HG03442 (cell line): ENCODE measurements at regions not wholly inside any gene's neighbourhood (a gene's known extent, or its start where the extent isn't known, plus 50 kb on each side); places are given as distances from the start of the nearest gene placed in this dataset.

Experiments
- ATAC-seq: cut with Tn5 transposase; IDR thresholded peaks from one replicate; pipeline ENCODE4 v1.9.1; 2021; ENCODE audit warnings: mild to moderate bottlenecking, moderate library complexity; ENCODE audit not compliant: unreplicated experiment

DNA sequence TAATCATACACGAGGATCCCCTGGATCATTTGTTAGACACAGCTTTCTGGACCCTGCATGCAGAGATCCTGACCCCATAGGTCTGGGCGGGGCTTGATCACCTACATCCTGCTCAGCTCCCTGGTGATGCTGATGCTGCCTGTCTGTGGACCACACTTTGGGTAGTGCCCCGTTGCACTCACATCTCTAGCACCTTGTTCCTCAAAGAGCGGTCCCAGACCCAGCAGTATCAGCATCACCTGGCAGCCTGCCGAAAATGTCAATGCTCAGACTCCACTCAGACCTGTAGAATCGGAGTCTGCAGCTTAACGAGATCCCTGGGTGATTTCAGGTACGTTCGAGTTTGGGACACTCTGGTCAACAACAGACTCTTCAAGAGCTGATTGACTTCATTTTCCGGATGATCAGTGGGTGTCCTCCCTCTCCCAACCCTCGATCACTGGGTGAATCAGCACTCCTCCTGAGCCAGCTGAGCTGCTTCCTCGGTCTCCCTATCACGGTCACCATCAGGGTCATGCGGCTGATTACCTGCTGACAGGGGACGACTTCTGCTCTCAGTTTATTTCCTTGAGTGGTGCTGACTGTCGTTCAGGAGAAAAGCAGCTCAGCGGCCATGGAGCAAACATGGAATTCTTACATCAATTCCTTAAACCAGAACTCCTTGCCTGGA lies 150.6 kb upstream of the RAB12 start:
- no peak for ATAC-seq

DNA sequence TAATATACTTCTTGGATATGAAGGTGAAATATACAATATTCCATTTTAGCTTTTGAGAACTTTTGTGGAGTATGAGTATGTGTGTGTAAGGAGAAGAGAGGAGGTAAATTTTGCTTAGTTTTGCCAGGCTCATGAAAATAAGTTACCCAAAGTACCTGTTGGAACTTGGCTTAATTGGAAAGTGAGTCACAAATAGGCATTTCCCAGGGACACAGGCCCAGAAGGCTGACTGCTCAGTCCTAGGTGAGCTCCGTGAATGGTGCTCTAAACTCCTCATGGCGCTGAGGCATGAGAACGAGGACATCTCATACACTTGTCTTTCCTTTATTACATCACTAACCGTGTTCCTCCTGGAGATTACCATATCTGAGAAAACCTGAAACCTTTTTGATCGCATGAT lies 148.5 kb upstream of the RAB12 start:
- ATAC-seq = no peak

DNA sequence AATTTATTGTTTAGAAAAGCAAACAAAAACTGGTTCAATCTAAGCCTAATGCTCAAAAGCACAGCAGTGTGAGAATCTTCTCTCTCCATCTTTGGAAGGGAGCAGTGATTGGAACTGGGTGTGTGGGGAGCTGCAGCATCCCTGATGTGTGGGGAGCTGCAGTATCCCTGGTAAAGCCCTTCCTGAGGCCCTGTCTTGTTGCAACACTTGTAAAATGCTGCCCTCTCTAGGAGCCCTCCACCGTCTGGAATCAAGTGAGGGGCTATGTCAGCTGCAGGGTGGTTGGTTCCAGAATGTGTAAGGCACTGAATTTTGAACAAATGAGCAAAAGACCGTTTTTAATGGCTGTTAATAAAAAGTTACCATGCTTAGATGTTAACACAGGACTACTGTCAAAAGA lies 147.7 kb upstream of the RAB12 start:
- ATAC-seq = no peak

DNA sequence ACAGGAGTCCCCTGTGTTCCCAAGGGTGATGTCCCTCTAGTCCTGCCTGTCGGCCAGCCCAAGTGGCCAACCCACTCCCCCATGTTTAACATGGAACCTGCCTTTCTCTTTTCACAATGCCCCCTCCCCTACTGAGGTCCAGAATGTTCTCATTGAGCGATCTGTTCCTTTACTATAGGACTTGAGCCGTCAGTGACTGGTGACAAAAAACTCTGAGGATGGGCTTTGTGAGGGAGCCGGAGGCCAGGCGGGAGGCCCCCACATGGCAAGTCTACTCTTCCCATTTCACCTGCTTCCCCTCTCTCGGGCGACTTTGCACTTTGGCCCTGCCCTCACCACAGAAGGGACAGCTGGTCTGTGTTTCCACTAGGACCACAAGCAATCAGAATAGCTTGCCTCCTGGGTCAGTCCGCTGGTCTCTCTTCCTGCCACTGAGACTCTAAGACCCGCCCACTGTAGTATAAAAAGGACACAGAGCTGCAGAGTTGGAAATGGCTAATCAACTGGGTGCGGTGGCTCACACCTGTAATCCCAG lies 146.5 kb upstream of the RAB12 start:
- no peak for ATAC-seq

DNA sequence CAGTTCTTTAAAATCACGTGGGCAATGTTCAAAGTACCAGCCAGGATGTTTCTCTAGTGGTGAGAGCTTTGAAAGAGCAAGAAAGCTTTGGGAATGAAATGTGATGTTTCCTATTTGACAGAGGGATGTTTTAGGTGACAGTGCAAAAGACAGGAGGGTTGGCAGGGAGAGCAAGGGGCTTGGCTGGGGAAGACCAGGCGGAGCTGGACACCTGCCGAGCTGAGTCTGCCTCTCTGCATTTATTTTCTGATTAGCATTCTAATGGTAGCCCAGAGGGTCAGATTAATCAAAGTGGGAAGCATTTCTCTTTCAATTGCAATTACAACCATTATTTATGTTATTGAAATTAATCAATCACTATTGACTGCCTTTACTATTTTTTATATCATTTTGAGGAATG lies 145.4 kb upstream of the RAB12 start:
- ATAC-seq = no peak

DNA sequence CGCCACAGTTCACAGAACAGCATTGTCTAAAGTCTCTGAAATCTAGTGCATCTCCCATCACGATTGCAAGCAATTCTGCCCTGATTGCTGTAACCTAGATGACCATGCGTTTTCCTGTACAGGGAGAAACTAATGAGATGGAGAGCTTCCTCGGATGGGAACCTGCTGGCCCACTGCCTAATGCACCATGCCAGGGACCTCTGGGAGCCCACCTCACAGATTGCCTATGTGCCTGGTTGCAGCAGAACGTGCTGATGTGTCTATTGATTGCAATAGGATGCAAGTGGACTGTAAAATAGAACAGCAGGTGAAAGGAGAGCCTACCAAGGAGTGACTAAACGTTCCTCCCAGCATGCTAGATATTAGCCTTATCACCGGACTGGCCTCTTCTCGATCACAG lies 141.0 kb upstream of the RAB12 start:
- no peak for ATAC-seq

DNA sequence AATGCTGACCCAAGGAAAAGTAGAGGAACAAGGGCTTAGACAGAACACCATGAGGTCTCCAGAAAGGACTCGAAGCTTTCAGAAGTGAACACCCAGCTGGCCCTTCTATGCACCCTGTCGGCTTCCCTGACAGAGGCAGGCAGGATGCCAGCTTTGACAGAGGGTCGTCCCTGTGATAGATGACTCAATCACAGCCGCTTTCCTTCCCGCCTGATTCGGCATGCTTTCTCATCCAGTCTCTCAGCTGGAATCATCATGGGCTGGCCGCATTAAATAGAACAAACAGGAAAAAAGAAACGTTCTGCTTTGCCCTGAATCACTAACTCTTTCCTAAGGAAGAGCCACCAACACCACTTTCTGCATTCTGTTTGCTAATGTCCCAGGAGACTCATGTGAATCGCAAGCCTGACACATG lies 140.3 kb upstream of the RAB12 start:
- ATAC-seq = no peak

DNA sequence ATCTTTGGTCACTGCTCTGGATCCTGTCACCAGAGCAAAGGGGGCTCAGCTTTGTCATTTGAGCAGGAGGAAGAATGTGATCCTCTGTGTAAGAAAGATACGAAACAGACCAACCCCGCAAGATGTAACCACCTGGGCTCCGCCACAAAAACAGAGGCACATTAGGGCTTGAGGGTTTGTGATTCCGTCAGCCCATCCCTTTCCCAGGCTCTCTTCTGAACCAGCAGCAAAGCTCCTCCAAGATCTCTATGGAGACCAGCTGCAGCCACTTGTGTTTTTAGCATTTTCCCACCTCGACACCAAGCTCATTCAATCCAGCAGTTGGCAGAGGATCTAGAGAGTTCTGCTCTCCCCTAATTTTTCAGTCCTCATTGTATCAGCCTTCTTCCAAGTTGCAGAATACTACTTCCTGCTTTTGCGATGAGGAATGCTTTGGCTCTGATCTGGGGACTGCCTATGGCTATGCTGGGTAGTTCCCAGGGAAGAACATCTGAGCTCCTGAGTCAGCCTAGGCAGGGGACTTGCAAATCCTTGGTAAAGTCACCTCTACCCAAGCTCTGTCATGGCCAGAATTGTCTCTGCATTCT lies 139.6 kb upstream of the RAB12 start:
- ATAC-seq = no peak

DNA sequence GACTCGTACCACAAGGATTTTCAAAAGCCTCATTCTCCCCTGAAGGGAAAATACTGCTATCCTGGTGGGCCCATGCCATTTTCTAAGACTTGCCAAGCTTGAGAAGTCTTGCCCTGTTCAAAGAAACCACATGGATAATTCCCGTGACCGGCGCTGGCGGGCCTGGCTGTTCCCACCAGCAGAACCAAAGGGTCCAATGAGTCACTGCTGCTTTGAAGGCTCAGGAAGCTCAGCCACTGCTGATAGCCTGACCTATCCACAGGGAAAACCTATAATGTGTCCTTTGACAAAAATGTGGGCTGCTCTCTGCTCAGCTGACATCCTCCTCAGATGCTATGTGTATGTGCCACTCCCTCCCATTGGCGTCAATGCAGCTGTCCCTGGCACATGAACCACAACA lies 137.9 kb upstream of the RAB12 start:
- ATAC-seq = no peak

DNA sequence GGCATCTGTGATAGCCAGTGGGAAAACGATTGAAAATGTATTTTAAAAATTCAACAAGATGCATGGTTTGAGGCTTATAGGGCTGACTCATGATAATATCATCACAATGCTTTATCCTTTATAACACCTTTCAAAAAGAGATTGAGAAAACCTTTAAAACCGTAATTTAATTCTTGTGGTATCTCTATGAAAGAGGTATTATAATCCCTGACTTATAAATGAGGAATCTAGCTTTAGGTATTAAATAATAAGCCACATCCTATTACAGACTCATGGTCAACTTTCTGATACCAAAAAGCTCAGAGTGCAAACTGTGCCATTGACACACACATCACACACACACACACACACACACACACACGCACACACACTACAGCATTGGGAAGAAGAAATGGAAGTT lies 134.6 kb upstream of the RAB12 start:
- no peak for ATAC-seq

DNA sequence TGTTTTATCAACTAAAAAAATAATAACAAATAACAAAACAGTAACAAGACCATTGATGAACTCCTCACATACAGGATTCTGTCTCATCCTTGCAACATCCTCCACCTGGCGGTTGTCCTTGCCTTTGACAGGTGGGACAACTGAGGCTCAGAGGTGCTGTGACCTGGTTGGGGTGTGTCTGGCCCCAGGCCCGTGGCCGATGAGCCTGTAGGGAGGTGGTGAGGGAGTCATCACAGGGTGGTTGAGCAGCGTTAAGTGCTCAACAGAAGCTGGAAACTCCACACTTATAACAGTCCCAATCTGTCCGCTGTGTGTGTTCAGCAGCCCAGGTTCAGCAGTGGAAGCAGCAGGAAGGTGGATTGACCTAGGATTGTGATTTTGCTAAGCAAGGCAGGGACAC lies 131.6 kb upstream of the RAB12 start:
- ATAC-seq = no peak

DNA sequence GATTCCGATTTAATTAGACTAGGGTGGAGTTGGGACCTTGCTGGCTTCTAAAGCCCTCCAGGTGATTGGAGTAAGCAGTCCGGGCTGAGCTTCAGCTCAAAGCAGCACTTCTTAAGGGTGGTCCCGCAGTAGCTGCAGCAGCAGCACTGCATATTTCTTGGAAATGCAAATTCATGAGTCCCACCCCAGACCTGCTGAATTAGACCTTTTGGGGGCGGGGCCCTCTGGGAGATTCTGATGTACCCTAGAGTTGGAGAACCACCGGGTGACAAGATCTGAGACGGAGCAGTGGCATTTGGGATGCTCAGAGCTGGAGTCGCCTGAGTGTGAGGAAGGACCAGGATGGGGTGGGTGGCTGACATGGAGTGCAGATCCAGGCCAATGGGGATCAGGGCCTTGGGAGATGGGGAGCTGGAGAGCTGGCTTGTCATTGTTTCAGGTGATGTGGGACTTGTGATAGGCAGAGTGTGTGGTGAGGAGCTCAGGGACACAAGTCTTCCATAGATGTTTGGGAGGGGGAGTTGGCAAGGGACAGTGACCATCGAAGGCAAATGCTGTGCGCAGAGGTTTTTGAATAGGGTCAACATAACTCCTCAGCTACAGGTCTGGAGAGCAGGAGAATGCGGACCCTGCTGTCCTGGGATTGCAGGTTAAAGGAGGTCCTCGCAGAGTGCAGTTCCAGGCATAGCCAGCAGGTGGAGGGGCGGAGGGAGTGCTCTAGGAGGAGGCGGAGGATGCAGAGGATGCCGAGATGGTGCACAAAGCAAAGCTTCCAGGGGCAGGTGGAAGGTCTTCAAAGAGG lies 130.9 kb upstream of the RAB12 start:
- peak; percentile 77 for ATAC-seq

DNA sequence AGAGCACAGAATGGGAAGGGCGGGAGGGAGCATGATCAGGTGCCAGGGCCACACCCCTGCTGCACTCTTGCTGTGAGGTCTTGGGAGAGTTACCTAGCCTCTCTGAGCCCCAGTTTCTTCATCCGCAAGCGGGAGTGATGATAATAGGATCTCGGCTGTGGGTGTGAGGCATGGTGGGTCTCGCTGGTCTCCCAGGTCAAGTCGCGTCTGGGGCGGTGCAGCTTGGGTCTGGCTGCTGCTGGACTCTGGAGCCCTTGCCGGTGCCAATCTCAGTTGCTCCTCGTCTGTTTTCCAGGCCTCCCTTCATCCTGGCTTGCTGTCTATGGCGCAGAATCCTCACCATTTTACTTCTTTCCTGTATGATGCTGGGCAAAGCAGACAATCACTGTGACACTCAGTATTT lies 130.3 kb upstream of the RAB12 start:
- ATAC-seq = no peak

DNA sequence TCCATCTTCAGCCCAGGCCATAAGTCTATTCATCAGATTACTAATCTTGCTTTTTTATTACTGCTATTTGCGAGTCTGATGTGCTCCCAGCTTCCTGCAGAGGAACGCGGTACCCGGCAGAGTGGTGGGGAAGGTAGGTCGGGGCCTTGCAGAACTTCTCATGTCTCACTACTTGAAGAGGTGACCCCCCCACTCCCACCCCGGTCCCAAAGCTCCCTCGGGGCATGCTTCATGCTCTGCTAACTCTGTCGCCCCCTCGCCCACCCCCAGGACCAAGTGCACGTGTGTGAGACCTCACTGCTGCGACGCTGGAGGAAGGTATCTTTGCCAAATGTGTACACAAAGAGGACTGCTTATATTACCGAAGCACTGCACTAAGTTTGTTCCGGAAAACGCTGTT lies 129.4 kb upstream of the RAB12 start:
- ATAC-seq = no peak

DNA sequence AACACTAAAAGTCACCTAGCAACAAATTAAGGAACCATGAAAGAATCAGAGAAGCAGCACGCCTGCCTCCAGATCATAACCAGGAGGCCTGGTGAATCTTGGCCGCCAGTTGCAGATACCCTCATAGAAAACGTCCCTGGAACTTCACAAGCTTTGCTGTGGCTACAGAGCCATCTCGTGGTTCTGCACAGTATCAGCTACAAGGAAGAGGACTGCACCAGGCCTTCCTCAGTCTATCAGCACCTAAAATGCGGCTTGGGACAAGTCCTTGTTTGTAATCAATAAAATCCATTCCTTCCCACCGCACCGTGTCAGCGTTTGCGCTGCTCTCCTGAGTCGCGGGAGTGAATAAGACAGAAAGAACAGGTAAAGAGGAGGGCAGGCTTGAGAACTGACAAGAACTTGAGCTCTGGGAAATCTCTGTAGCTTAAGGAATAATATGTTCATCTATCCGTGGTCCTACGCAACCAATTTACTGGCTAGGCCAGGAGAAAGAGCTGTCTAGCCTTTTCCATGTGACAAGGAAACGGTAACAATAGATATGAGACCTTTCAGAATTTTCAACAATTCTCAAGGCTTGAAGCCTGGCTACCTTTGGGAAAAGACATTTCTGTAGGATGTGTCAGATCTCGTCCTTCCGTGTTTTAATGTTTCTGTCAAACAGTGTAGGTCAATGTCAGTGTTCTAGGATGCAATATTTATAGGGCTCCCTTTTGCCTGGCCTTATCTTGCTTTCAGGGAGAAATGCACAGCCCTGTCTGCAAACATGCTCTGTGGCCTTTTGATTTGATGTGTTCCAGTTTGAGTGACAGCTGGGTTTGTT lies 128.5 kb upstream of the RAB12 start:
- ATAC-seq = no peak

DNA sequence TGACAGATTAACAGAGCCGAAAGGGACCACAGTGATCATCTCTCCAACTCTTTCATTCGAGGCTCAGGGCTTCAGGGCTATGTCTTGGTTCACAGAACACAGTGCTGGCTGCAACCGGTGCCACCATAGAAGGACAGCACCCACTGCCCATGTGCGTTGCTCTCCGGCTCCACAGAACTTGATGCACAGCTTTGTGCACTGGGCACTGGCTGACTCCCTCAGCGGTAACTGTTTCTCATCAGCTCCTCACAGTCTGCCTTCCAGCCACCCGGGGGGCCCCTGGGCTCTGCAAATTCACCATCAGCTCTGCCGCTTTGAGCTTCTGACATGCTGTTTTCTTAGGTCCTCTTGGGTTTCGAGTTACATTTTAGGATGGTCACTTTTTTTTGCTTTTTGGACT lies 124.3 kb upstream of the RAB12 start:
- no peak for ATAC-seq

DNA sequence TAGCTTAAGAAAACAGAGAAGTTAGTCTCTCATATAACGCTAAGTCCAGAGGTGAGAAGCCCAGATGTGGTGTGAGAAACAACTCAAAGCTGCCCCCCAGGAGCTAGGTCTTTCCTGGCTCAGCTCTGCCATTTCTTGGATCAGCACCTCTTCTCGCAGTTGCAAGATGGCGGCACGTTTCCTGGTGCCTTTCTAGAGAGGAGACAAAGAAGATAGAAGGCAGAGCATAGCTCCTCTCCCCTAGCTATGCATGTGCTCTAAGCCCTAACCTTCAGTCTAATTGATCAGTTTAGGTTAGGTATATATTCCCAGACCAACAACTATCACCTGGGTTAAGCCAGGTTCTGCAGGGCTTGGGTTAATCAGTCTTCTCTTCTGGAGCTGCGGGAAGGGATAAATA lies 119.5 kb upstream of the RAB12 start:
- ATAC-seq = no peak

DNA sequence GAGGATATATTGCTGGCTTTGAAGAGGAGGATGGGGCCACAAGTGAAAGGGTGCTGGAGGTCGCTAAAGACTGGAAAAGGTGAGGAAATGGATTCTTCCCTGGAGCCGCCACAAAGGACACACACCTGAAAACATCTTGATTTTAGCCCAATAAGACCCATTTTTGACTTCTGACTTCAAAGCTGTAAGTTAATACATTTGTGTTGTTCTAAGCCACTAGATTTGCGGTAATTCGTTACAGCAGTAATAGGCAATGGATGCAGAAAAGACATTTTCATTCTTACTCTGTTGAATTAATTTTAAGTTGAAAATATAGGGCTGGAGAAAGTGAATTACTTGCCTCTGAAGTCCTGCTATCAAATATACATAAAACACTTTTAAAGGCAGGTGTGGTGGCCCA lies 117.7 kb upstream of the RAB12 start:
- no peak for ATAC-seq

DNA sequence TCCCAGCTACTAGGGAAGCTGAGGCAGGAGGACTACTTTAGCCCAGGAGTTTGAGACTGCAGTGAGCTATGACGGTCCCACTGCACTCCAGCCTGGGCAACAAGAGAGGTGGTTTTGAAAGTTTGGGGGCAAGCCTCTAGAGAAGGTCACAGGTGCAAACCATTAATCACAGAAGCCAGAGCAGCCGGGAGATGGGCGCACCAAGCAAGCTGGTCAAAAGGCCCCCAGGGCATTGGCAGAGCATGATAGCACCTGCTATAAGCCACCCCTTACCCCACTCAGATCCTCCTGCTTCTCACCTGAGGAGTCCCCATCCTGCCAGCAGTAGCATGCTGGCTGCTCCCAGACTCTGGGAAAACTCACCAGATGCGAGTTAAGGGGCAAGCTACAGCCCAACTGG lies 116.1 kb upstream of the RAB12 start:
- no peak for ATAC-seq

DNA sequence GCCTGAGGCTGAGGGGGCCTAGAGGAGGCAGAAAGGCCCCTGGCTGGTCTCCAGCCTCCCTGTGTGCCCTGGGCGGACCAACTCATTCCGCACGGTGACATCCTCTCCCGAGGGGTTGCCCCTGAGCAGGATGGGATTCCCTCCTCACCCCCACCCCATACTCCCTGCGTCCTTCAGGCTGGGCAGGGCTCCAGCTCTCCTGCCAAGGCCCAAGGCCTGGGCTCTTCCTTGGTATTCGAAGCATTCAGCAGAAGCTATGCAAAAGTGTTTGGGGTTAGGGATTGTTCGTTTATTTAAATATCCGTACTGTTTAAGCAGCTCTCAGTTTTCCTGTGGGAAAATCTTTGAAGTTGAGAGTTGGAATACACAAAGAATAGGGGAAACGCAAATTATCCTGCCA lies 113.1 kb upstream of the RAB12 start:
- ATAC-seq = no peak

DNA sequence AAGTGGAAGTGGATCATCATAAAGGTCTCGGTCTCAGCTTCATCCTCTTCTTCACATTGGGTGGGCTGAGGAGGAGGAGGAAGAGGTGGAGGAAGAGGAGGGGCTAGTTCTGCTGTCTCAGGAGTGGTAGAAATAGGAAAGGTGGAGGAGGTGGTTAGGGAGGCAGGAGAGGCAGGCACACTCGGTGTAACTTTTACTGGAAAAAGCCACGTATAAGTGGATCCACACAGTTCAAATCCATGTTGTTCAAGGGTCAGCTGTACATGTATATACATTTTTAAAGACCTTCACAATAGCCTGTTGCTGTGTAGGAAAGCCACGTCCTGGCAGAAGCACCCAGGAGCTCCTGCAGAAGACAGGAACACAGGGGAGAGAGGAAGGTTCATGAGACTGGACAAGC lies 110.3 kb upstream of the RAB12 start:
- no peak for ATAC-seq
